SK-N-SH treated with all-trans-retinoic acid at 6 μM for 48 hours (cell line): ENCODE measurements at regions not wholly inside any gene's neighbourhood (a gene's known extent, or its start where the extent isn't known, plus 50 kb on each side); places are given as distances from the start of the nearest gene placed in this dataset.
"Not testable (repeated sequence)": the region's sequence is repeated elsewhere in the genome, so short reads cannot be mapped to it uniquely, and the experiment has no call there.

Experiments
- ARNTL ChIP-seq: fragments of 450-650 bp; formaldehyde crosslinking; IDR thresholded peaks from 2 replicates; pipeline ENCODE4 v1.5.0; 2020; ENCODE audit warnings: low read depth, mild to moderate bottlenecking, moderate library complexity, borderline replicate concordance
- CSRNP3 ChIP-seq: fragments of 250-450 bp; sonication (Bioruptor Pico); IDR thresholded peaks from 2 replicates; pipeline ENCODE4 v1.5.1; 2021; ENCODE audit warnings: mild to moderate bottlenecking, moderate library complexity
- GLIS3 ChIP-seq: fragments of 250-450 bp; sonication (Bioruptor Pico); IDR thresholded peaks from 2 replicates; pipeline ENCODE4 v1.5.0; 2020; ENCODE audit warnings: mild to moderate bottlenecking, moderate library complexity
- PATZ1 ChIP-seq: fragments of 250-450 bp; sonication (Bioruptor Pico); IDR thresholded peaks from 2 replicates; pipeline ENCODE4 v1.8.0; 2020; ENCODE audit warnings: mild to moderate bottlenecking, moderate library complexity, borderline replicate concordance
- RARB ChIP-seq: fragments of 250-450 bp; sonication (Bioruptor Pico); IDR thresholded peaks from 2 replicates; pipeline ENCODE4 v1.8.0; 2021; ENCODE audit warnings: mild to moderate bottlenecking, moderate library complexity
- TOX ChIP-seq: fragments of 250-450 bp; sonication (Bioruptor Pico); IDR thresholded peaks from 2 replicates; pipeline ENCODE4 v1.8.0; 2021; ENCODE audit warnings: mild to moderate bottlenecking, moderate library complexity, borderline replicate concordance
- ZC3H10 ChIP-seq: fragments of 250-450 bp; sonication (Bioruptor Pico); IDR thresholded peaks from 2 replicates; pipeline ENCODE4 v1.5.1; 2021; ENCODE audit warnings: mild to moderate bottlenecking, moderate library complexity
- TF ChIP-seq, protein P1 (sequence below): fragments of 250-450 bp; sonication (Bioruptor Pico); IDR thresholded peaks from 2 replicates; pipeline ENCODE4 v1.8.0; 2021; ENCODE audit warnings: low read depth, mild to moderate bottlenecking, moderate library complexity, borderline replicate concordance
- TF ChIP-seq, protein P2 (sequence below): fragments of 250-450 bp; sonication (Bioruptor Pico); IDR thresholded peaks from 2 replicates; pipeline ENCODE4 v1.5.1; 2020; ENCODE audit warnings: low read depth, mild to moderate bottlenecking, moderate library complexity

DNA sequence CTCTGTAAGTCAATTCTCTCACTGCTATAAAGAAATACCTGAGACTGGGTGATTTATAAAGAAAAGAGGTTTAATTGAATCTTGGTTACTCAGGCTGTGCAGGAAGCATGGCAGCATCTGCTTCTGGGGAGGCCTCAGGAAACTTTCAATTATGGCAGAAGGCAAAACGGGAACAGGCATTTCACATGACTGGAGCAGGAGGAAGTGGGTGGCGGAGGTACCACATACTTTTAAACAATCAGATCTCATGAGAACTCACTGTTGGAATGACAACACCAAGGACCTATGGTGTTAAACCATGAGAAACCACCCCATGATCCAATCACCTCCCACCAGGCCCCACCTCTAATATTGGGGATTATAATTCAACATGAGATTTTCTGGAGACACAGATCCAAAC, 315.7 kb upstream of the NRP1 start:
- not testable (repeated sequence) for TF ChIP-seq ZC3H10 (CRISPR knock-in tag); TOX; PATZ1; GLIS3 (CRISPR knock-in tag); RARB (CRISPR knock-in tag); CSRNP3; ARNTL
- TF ChIP-seq, protein P1, sequence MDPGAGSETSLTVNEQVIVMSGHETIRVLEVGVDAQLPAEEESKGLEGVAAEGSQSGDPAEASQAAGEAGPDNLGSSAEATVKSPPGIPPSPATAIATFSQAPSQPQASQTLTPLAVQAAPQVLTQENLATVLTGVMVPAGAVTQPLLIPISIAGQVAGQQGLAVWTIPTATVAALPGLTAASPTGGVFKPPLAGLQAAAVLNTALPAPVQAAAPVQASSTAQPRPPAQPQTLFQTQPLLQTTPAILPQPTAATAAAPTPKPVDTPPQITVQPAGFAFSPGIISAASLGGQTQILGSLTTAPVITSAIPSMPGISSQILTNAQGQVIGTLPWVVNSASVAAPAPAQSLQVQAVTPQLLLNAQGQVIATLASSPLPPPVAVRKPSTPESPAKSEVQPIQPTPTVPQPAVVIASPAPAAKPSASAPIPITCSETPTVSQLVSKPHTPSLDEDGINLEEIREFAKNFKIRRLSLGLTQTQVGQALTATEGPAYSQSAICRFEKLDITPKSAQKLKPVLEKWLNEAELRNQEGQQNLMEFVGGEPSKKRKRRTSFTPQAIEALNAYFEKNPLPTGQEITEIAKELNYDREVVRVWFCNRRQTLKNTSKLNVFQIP, result not testable (repeated sequence)
- TF ChIP-seq, protein P2, sequence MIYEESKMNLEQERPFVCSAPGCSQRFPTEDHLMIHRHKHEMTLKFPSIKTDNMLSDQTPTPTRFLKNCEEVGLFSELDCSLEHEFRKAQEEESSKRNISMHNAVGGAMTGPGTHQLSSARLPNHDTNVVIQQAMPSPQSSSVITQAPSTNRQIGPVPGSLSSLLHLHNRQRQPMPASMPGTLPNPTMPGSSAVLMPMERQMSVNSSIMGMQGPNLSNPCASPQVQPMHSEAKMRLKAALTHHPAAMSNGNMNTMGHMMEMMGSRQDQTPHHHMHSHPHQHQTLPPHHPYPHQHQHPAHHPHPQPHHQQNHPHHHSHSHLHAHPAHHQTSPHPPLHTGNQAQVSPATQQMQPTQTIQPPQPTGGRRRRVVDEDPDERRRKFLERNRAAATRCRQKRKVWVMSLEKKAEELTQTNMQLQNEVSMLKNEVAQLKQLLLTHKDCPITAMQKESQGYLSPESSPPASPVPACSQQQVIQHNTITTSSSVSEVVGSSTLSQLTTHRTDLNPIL (CRISPR knock-in tag), result not testable (repeated sequence)
